ENCODE measurements at regions not wholly inside any gene's neighbourhood (a gene's known extent, or its start where the extent isn't known, plus 50 kb on each side); places are given as distances from the start of the nearest gene placed in this dataset.

DNA sequence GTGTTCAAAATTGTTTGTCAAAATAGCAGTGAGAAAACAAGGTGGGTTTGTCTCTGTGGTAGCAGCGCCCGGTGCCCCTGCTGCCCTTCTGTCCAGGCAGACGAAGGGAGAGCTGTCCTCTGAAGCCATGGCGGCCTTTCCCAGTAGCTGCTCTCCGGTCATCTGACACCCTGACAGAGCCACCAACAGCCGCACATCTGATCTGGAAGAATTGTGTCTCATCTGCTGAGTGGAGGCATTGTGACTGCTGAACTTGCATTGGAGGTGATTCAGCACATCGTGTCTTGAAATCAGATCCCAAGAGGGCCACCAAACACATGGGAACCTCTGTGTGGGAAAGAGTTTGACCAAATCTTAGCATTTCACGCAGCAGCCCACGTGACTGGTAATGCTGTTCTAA, 337.6 kb upstream of the IRX1 start:
- TF ChIP-seq CTCF (IDR thresholded peaks at IDR 0.05; ENCODE audit: borderline replicate concordance, extremely low read depth, low read length, poor library complexity, severe bottlenecking) (no peak), EZH2 (IDR thresholded peaks at IDR 0.05; ENCODE audit: borderline replicate concordance, low read depth, low read length, severe bottlenecking) (no peak)

Measured in DND-41 (cell line).